MCF 10A (cell line): ENCODE measurements at regions not wholly inside any gene's neighbourhood (a gene's known extent, or its start where the extent isn't known, plus 50 kb on each side); places are given as distances from the start of the nearest gene placed in this dataset.

Experiments
- BruUV-seq: library from RNA; stranded (reverse); fragments of 400-500 nt; replicated peaks from 2 replicates; lab custom pipeline; 2021; lab: Mats Ljungman, UMichigan
- CTCF ChIA-PET: fragments of 300-600 bp; sonication (Branson Sonifier 250); formaldehyde crosslinking; extraction: SDS; loops from one replicate; lab custom pipeline; 2021; ENCODE audit warnings: antibody characterized with exemption, inconsistent platforms; lab: Yijun Ruan, JAX
- POLR2A ChIA-PET: fragments of 300-600, 350-650 bp; sonication (Branson Sonifier 250); formaldehyde crosslinking; extraction: SDS; loops from one replicate; lab custom pipeline; 2020; ENCODE audit warnings: antibody characterized with exemption, inconsistent platforms; lab: Yijun Ruan, JAX
- DNase-seq: peaks from one replicate; pipeline ENCODE4 v3.0.0-alpha.2; 2018; ENCODE audit not compliant: unreplicated experiment
- H3K27ac Mint-ChIP-seq: one replicate; pipeline ENCODE4 v1.8.0; 2022; ENCODE audit warnings: mild to moderate bottlenecking, low read depth, mixed read lengths; ENCODE audit not compliant: unreplicated experiment
- H3K27me3 Mint-ChIP-seq: one replicate; pipeline ENCODE4 v1.8.0; 2022; ENCODE audit warnings: mixed read lengths; ENCODE audit not compliant: insufficient read depth, unreplicated experiment
- H3K36me3 Mint-ChIP-seq: one replicate; pipeline ENCODE4 v1.8.0; 2022; ENCODE audit warnings: mild to moderate bottlenecking, moderate library complexity, mixed read lengths; ENCODE audit not compliant: insufficient read depth, unreplicated experiment
- H3K4me1 Mint-ChIP-seq: one replicate; pipeline ENCODE4 v1.8.0; 2022; ENCODE audit warnings: mixed read lengths; ENCODE audit not compliant: insufficient read depth, unreplicated experiment
- H3K4me3 Mint-ChIP-seq: one replicate; pipeline ENCODE4 v1.8.0; 2022; ENCODE audit warnings: mild to moderate bottlenecking, moderate library complexity, mixed read lengths; ENCODE audit not compliant: unreplicated experiment
- H3K9me3 Mint-ChIP-seq: one replicate; pipeline ENCODE4 v1.8.0; 2022; ENCODE audit warnings: mixed read lengths; ENCODE audit not compliant: unreplicated experiment
- CTCF ChIP-seq: fragments of 200-600 bp; IDR thresholded peaks from one replicate; pipeline ENCODE4 v1.8.0; 2022; ENCODE audit warnings: antibody characterized with exemption, mild to moderate bottlenecking; ENCODE audit not compliant: unreplicated experiment
- intact Hi-C: fragments of 100-400 bp; cut with micrococcal nuclease; formaldehyde crosslinking; loops from 2 replicates; pipeline ENCODE4 v1.14.1; 2022

GRCh38 chr20:57828696-57829095, 118.9 kb upstream of the PMEPA1 start:
- Mint-ChIP-seq H3K9me3 (no peaks in the 10 kb centered on the region), H3K4me3 (no peak overlapping the region), H3K27ac (no peak overlapping the region), H3K36me3 (no peaks in the 10 kb centered on the region), H3K4me1 (no peaks in the 10 kb centered on the region), H3K27me3 (peaks cover 26% of the 10 kb centered on the region)
- no peak for TF ChIP-seq CTCF
- ChIA-PET POLR2A (no interaction called here), CTCF (no interaction called here)
- no peak for DNase-seq
- intact Hi-C loops = no loop called here
- BruUV-seq = no TSS peak

- Mint-ChIP-seq H3K9me3 (no peaks in the 10 kb centered on the region), H3K4me1 (no peaks in the 10 kb centered on the region), H3K27me3 (peaks cover 21% of the 10 kb centered on the region), H3K27ac (no peak overlapping the region), H3K4me3 (no peak overlapping the region), H3K36me3 (no peaks in the 10 kb centered on the region)
- no peak for DNase-seq
- intact Hi-C loops = no loop called here
- ChIA-PET CTCF (interaction anchor here (0.7 to 1.2 kb wide), 3 partner anchors 16 to 174 kb away, joined by 3 read pairs; no protein-coding TSS in a partner anchor), POLR2A (no interaction called here)
- no peak for TF ChIP-seq CTCF
- BruUV-seq = no TSS peak
Measured at GRCh38 chr20:57826666-57827287, 117.0 kb upstream of the PMEPA1 start.

GRCh38 chr20:57824909-57825308, 115.1 kb upstream of the PMEPA1 start:
- no peak for TF ChIP-seq CTCF
- peaks cover 39% of the 10 kb centered on the region for H3K27me3 Mint-ChIP-seq
- ChIA-PET CTCF (no interaction called here), POLR2A (no interaction called here)
- no peak for DNase-seq
- no peaks in the 10 kb centered on the region for H3K36me3 Mint-ChIP-seq
- no TSS peak for BruUV-seq
- no peaks in the 10 kb centered on the region for H3K4me1 Mint-ChIP-seq
- no peak overlapping the region for H3K4me3 Mint-ChIP-seq
- H3K9me3 Mint-ChIP-seq = no peaks in the 10 kb centered on the region
- intact Hi-C loops = no loop called here
- no peak overlapping the region for H3K27ac Mint-ChIP-seq

GRCh38 chr20:57821935-57822334, 112.1 kb upstream of the PMEPA1 start:
- H3K4me3 Mint-ChIP-seq = no peak overlapping the region
- intact Hi-C loops = no loop called here
- H3K4me1 Mint-ChIP-seq = no peaks in the 10 kb centered on the region
- H3K9me3 Mint-ChIP-seq = no peaks in the 10 kb centered on the region
- ChIA-PET CTCF (no interaction called here), POLR2A (no interaction called here)
- no peak for TF ChIP-seq CTCF
- no peak overlapping the region for H3K27ac Mint-ChIP-seq
- H3K36me3 Mint-ChIP-seq = no peaks in the 10 kb centered on the region
- H3K27me3 Mint-ChIP-seq = peaks cover 67% of the 10 kb centered on the region
- DNase-seq = no peak
- no TSS peak for BruUV-seq
